ENCODE measurements at regions not wholly inside any gene's neighbourhood (a gene's known extent, or its start where the extent isn't known, plus 50 kb on each side); places are given as distances from the start of the nearest gene placed in this dataset.
"Not testable (repeated sequence)": the region's sequence is repeated elsewhere in the genome, so short reads cannot be mapped to it uniquely, and the experiment has no call there.

DNA sequence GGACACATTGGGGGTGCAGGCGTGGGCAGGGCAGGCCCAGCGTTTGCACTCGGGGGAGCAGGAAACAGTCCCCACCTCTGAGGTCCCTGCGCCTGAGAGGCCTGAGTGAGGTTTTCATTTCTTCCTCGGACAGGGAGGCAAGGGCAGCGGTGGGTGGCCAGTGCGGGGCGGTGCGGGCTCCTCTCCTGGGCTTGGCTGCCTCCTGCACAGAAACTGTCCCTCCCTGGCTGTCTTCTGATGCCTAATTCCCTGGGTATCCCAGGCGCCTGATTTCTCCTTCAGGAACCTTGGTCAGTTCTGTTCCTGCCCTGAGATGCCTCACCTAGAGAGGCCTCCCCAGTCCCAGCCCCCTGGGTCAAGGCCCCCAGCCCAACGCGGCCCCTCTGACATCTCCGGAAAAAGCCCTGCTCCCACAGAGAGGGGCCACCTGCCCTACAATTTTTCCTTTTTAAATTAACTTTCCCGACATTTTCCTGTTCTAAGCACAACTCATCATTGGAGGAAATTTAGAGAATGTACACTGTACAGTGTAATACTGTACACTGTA is 260.3 kb downstream of the ADGRD1 start:
- DNase-seq = no peak

- DNase-seq = not testable (repeated sequence)
Observed at GRCh38 chr12:131214936-131215335, 261.2 kb downstream of the ADGRD1 start.

DNA sequence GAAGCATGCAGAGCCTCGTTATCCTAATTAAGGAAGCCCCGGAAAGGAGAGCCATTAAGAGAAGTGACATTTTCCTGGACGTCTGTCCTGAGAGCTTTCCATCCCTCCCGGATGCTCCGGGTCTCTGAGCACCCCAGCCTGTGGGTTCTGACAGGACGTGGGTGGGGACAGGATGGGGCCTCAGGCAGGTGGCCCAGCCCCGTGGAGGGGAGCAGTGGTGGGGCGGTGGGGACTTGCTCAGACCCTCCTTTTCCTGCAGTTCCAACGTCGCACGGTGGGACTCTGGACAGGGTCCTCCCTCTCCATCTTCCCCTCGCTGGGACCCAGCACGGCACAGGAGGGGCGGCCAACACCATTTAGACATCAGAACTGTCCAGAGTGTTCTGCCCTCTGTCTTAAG is 262.9 kb downstream of the ADGRD1 start:
- not testable (repeated sequence) for DNase-seq

GRCh38 chr12:131217024-131217586 is 263.4 kb downstream of the ADGRD1 start:
- DNase-seq = no peak

GRCh38 chr12:131218026-131218922 is 264.6 kb downstream of the ADGRD1 start:
- DNase-seq = no peak

DNA sequence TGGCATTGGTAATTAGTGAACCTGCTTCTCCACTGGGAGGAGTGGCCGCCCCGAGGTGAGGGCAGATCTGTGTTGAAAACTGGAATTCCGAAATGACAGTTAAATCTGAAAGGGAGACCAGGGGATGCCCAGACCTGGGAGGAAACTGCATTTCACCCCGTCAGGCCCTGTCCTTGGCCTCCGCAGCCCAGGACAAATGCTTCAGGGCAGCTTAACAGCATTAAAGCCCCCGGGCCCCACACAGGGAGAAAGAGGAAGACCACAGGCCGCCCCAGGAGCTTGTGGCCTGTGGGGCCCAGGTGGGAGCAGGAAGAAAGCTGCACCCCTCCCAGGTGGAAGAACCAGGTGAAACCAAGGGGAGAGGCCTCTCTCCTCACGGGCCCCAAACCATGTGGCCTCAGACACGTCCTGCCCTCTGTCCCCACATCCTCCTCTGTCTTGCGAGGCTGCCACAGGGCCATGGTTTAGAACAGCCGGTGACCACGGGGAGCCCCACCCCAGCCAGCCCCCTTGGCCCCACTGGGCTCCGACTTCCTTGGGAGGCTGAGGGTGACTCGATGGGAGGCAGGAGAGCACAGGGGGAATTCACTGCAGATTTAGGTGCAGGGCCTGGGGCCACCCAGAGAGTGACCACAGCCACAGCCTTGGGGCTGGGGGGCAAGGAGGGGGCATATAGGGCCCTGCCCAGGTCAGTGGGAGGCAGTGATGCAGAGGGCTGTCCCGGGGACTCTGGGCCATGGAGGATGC is 265.4 kb downstream of the ADGRD1 start:
- DNase-seq = no peak

- no peak for DNase-seq
Observed at GRCh38 chr12:131219670-131220330, 266.1 kb downstream of the ADGRD1 start.

DNA sequence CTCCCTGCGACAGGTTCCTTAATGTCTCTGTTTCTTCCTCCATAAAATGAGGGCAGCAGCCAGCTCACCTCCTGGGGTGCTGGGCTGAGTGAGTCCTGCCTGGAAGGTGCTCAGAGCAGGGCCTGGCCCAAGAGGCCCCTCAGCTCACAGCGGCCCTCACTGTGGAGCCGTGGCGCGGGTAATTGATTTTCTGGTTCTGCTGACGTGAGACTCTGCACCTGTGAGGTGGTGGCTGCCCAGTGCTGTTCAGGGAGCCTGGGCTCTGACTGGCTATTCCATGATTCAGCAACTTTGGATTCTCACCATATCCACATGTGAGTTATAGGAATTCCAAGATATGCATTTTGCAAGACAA is 266.6 kb downstream of the ADGRD1 start:
- no peak for DNase-seq

- no peak for DNase-seq
Observed at GRCh38 chr12:131221061-131221956, 267.6 kb downstream of the ADGRD1 start.

GRCh38 chr12:131221957-131222328 is 268.2 kb downstream of the ADGRD1 start:
- DNase-seq = no peak

GRCh38 chr12:131222329-131223139 is 268.8 kb downstream of the ADGRD1 start:
- DNase-seq = no peak

DNA sequence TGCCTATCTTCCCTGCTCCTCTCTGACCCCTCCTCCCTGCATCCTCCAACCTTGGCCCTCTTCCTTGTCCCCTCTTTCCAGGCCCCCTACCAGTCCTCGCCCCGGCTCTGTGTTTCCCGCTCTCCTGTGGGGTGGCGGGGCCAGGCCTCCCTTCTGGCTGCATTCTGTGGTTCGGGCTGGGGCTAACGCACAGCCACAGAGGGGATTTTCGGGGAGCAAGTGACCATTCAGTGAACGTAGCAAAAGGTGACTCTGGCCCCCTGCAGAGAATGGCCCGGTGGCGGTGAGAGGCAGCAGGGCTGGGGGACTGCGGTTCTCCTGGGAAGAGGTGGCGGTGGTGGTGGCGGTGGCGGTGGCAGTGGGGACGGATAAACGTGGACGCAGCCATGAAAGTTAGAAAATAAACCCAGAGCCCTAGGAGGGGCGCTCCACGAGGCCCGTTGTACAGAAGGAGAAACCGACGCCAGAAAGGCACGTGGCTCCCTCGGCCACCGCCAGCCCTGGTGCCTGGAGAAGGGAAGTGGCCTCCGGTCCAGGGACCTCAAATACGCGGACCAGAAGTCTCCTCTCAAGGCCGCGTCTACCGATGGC is 269.6 kb downstream of the ADGRD1 start:
- no peak for DNase-seq

GRCh38 chr12:131223791-131224225 is 270.1 kb downstream of the ADGRD1 start:
- peak in 5 of 56 donors; percentile 14 to 30 (median 16) for DNase-seq

GRCh38 chr12:131224226-131225065 is 270.7 kb downstream of the ADGRD1 start:
- DNase-seq = not testable (repeated sequence)

GRCh38 chr12:131225066-131225380 is 271.3 kb downstream of the ADGRD1 start:
- not testable (repeated sequence) for DNase-seq

- no peak for DNase-seq
Observed at GRCh38 chr12:131226345-131227265, 272.9 kb downstream of the ADGRD1 start.

DNA sequence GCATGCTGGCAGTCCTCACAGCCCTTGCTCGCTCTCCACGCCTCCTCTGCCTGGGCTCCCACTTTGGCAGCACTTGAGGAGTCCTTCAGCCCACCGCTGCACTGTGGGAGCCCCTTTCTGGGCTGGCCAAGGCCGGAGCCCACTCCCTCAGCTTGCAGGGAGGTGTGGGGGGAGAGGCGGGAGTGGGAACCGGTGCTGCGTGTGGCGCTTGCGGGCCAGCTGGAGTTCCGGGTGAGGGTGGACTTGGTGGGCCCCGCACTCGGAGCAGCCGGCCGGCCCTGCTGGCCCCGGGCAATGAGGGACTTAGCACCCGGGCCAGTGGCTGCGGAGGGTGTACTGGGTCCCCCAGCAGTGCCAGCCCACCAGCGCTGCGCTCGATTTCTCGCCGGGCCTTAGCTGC is 273.9 kb downstream of the ADGRD1 start:
- DNase-seq = not testable (repeated sequence)
